ENCODE measurements at regions not wholly inside any gene's neighbourhood (a gene's known extent, or its start where the extent isn't known, plus 50 kb on each side); places are given as distances from the start of the nearest gene placed in this dataset.

DNA sequence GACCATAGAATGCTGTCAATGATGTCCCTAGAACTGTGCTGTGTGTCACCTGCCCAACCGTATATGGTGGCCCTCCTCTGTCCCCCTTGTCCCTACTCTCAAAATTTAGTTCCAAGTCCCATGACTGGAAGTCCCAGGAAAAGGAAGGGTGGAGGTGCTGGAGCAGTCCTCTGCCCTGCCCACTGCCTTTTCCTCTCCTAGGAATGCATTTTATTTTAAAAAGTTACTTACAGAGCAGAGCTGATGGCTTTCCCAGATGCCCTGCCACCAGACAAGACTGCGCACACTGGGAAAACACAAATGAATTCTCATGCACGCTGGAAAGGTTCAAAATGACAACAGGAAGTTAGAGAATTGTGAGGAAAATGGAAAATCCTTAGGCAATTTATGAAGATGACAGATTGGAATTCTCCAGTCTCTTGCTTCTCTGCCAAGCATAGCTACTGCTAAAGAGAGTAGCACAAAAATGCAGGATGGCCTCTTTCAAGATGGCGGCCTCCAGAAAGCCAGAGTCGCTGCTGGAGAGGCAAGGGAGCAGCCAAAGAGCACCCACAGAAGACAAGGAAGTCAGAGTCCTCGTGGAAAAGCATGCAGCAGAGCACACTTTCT lies 117.1 kb upstream of the TSC22D1 start:
- TF ChIP-seq GATA2 (IDR thresholded peaks at IDR 0.05; ENCODE audit: low read depth, low read length) (no peak), GATA3 (IDR thresholded peaks at IDR 0.05; ENCODE audit: low read depth, low read length) (no peak)

Measured in SH-SY5Y (cell line).